GM12891 (cell line): ENCODE measurements at regions not wholly inside any gene's neighbourhood (a gene's known extent, or its start where the extent isn't known, plus 50 kb on each side); places are given as distances from the start of the nearest gene placed in this dataset.

Experiments used
- PAX5 ChIP-seq: IDR thresholded peaks from 2 replicates; pipeline ENCODE4 v1.6.1; 2011; ENCODE audit warnings: low read length, moderate library complexity, mild to moderate bottlenecking; ENCODE audit not compliant: insufficient read depth, severe bottlenecking
- POLR2A ChIP-seq: IDR thresholded peaks from 2 replicates; pipeline ENCODE4 v1.6.1; 2011; ENCODE audit warnings: low read depth, low read length, control low read depth
- POLR2AphosphoS5 ChIP-seq: IDR thresholded peaks from 2 replicates; pipeline ENCODE4 v1.6.1; 2011; ENCODE audit warnings: low read depth, low read length, control low read depth
- SPI1 ChIP-seq: IDR thresholded peaks from 2 replicates; pipeline ENCODE4 v1.6.1; 2011; ENCODE audit warnings: low read depth, low read length, control low read depth
- TAF1 ChIP-seq: IDR thresholded peaks from 2 replicates; pipeline ENCODE4 v1.6.1; 2011; ENCODE audit warnings: low read depth, low read length, control low read depth

DNA sequence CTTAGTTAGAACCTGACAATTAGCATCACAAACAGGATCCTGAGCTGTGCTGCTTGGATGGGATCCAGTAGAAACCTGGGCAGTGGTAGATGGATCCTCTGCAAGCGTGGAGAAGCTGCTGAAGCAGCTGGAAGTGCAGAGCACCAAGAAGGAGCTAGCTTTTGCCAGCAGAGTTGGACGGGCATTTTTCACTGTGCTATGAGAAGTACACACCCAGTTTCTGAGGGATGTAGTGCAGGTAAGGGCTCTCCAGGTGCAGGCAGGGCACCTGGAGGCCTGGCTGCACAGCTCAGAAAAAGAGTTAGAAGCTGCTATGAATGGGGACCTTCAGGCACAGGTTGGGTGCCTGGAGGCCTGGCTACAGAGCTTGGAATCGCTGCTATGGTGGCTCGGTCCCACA lies 623.9 kb upstream of the NUDT12 start:
- TF ChIP-seq POLR2A (no peak), TAF1 (no peak), PAX5 (no peak), POLR2AphosphoS5 (no peak), SPI1 (no peak)
